K562 (cell line): ENCODE measurements at regions not wholly inside any gene's neighbourhood (a gene's known extent, or its start where the extent isn't known, plus 50 kb on each side); places are given as distances from the start of the nearest gene placed in this dataset.
A peak's percentile ranks its signal among the peaks of the same experiment; 100 is the strongest.

ENCODE experiments used
- ATAC-seq: fragments of 200-7000 bp; cut with Tn5 transposase; 3 replicates; pipeline ENCODE4 v1.9.1; 2020; ENCODE audit warnings: moderate library complexity
- BruUV-seq: library from RNA; stranded (reverse); fragments of 400-500 nt; replicated peaks from 2 replicates; lab custom pipeline; 2021; lab: Mats Ljungman, UMichigan
- CTCF ChIA-PET: fragments of 300-600 bp; formaldehyde crosslinking; extraction: SDS; loops from one replicate; lab custom pipeline; 2021; ENCODE audit warnings: low intra/inter-chr PET ratio; lab: Yijun Ruan, JAX
- POLR2A ChIA-PET: fragments of 300-600, 350-650 bp; sonication (Branson Sonifier 250); formaldehyde crosslinking; extraction: SDS; loops from one replicate; lab custom pipeline; 2021; ENCODE audit warnings: antibody characterized with exemption, inconsistent platforms; lab: Yijun Ruan, JAX
- DNase-seq, 4 experiments: peaks; one replicate each; pipeline versions ENCODE4 v3.0.0 to v3.0.0-alpha.2; 2011 to 2018; ENCODE audit warnings: low spot score in 3 of 4, mixed read lengths in 3 of 4; ENCODE audit errors: extremely low read depth in 1 of 4
- FAIRE-seq: peaks from 2 replicates; lab custom pipeline; 2011; peaks lifted over from hg19 to GRCh38; lab: Jason Lieb, UNC
- H2AFZ ChIP-seq: 2 replicates; pipeline ENCODE4 v1.6.0; 2011; ENCODE audit warnings: low read depth, low read length, control low read depth, inconsistent platforms
- H3K27ac ChIP-seq: fragments of 200-600 bp; 3 replicates; pipeline ENCODE4 v1.8.0; 2011; ENCODE audit warnings: low read depth, mild to moderate bottlenecking, control low read depth, inconsistent platforms, low read length, moderate library complexity, mixed read lengths; ENCODE audit errors: extremely low read depth
- H3K27me3 ChIP-seq, 2 experiments: fragments of 300-600 bp in 1 of 2; 2 replicates in 1 of 2; 3 replicates in 1 of 2; pipeline versions ENCODE4 v1.6.0 to v1.8.0; 2011; ENCODE audit warnings: inconsistent platforms in 2 of 2, low read length in 2 of 2, mild to moderate bottlenecking in 1 of 2, mixed read lengths in 1 of 2, moderate library complexity in 1 of 2; ENCODE audit not compliant: control insufficient read depth in 2 of 2, insufficient read depth in 2 of 2
- H3K36me3 ChIP-seq: fragments of 300-600 bp; 3 replicates; pipeline ENCODE4 v1.8.0; 2011; ENCODE audit warnings: mild to moderate bottlenecking, low read length, inconsistent platforms; ENCODE audit not compliant: control insufficient read depth, insufficient read depth
- H3K4me1 ChIP-seq, 2 experiments: fragments of 200-600 bp in 1 of 2; replicated peaks in 1 of 2; 2 replicates in 1 of 2; 3 replicates in 1 of 2; pipeline versions ENCODE4 v1.5.1 to v1.8.0; 2011; ENCODE audit warnings: inconsistent platforms in 2 of 2, low read length in 2 of 2, mild to moderate bottlenecking in 1 of 2, mixed read lengths in 1 of 2, moderate library complexity in 1 of 2; ENCODE audit not compliant: control insufficient read depth in 2 of 2, insufficient read depth in 2 of 2
- H3K4me2 ChIP-seq: 2 replicates; pipeline ENCODE4 v1.6.1; 2011; ENCODE audit warnings: low read length, control low read depth, inconsistent platforms, mixed read lengths; ENCODE audit not compliant: insufficient read depth
- H3K4me3 ChIP-seq: fragments of 200-600 bp; sonication (generic), shearing (Covaris generic); 2 replicates; pipeline ENCODE4 v1.5.1; 2016; ENCODE audit warnings: control low read depth, inconsistent platforms
- H3K79me2 ChIP-seq: fragments of 200-600 bp; 3 replicates; pipeline ENCODE4 v1.8.0; 2011; ENCODE audit warnings: low read length, inconsistent platforms; ENCODE audit not compliant: control insufficient read depth, insufficient read depth
- H3K9ac ChIP-seq, 2 experiments: 2 replicates each; pipeline versions ENCODE4 v1.6.0 to v1.6.1; 2011; ENCODE audit warnings: low read depth in 2 of 2, low read length in 2 of 2, control low read depth in 1 of 2, inconsistent platforms in 1 of 2, mild to moderate bottlenecking in 1 of 2, mixed read lengths in 1 of 2; ENCODE audit not compliant: insufficient read depth in 1 of 2
- H3K9me1 ChIP-seq: one replicate; pipeline ENCODE4 v1.6.0; 2011; ENCODE audit warnings: inconsistent platforms, mild to moderate bottlenecking, low read length, moderate library complexity; ENCODE audit not compliant: control insufficient read depth, insufficient read depth
- H3K9me3 ChIP-seq: replicated peaks from 2 replicates; pipeline ENCODE4 v1.5.1; 2011; ENCODE audit warnings: low read depth, low read length, inconsistent platforms; ENCODE audit not compliant: control insufficient read depth, insufficient read depth
- H4K20me1 ChIP-seq: replicated peaks from 2 replicates; pipeline ENCODE4 v1.6.1; 2011; ENCODE audit warnings: low read length, inconsistent platforms, mixed read lengths; ENCODE audit not compliant: control insufficient read depth, insufficient read depth
- ILK ChIP-seq: fragments of 450-650 bp; IDR thresholded peaks from 2 replicates; pipeline ENCODE4 v1.6.1; 2016; ENCODE audit warnings: missing genetic modification characterization, low read depth, mild to moderate bottlenecking, missing compliant biosample characterization, moderate library complexity, borderline replicate concordance
- SIX5 ChIP-seq, 2 experiments: IDR thresholded peaks; 2 replicates each; pipeline ENCODE4 v1.6.1; 2011; ENCODE audit warnings: low read length in 2 of 2, borderline replicate concordance in 1 of 2, low read depth in 1 of 2, mild to moderate bottlenecking in 1 of 2, moderate library complexity in 1 of 2; ENCODE audit not compliant: insufficient read depth in 1 of 2
- ZNF134 ChIP-seq: fragments of 250-450 bp; sonication (Bioruptor Pico); conservative IDR thresholded peaks from 2 replicates; pipeline ENCODE4 v1.4.0; 2020
- ZNF24 ChIP-seq: fragments of 450-650 bp; IDR thresholded peaks from 2 replicates; pipeline ENCODE4 v1.6.1; 2016
- ZNF764 ChIP-seq: fragments of 250-450 bp; sonication (Bioruptor Pico); IDR thresholded peaks from 2 replicates; pipeline ENCODE4 v1.4.0; 2020; ENCODE audit warnings: low read depth, mild to moderate bottlenecking, moderate library complexity
- WGBS: fragments of 100-300 bp; shearing (Covaris generic); methylation state at CpG from one replicate; pipeline ENCODE4 v1.1.6; 2016; ENCODE audit warnings: low coverage, mixed read lengths; ENCODE audit not compliant: insufficient coverage; ENCODE audit errors: missing lambda C conversion rate; 5-methylcytosine and 5-hydroxymethylcytosine counted together
- in situ Hi-C: fragments of 300-500 bp; cut with MboI; formaldehyde crosslinking; loops from 4 replicates; pipeline ENCODE4 v1.15.0; 2018; ENCODE audit warnings: inconsistent platforms, mixed read lengths
- intact Hi-C: fragments of 100-400 bp; cut with micrococcal nuclease; formaldehyde crosslinking; loops from 2 replicates; pipeline ENCODE4 v1.14.2; 2022
- TF ChIP-seq, protein P1 (sequence below): fragments of 250-450 bp; sonication (Bioruptor Pico); IDR thresholded peaks from 2 replicates; pipeline ENCODE4 v1.5.0; 2020; ENCODE audit warnings: mild to moderate bottlenecking, borderline replicate concordance
- TF ChIP-seq, protein P2 (sequence below): fragments of 450-650 bp; formaldehyde crosslinking; IDR thresholded peaks from 2 replicates; pipeline ENCODE4 v1.4.0; 2022; ENCODE audit warnings: mild to moderate bottlenecking, moderate library complexity
- TF ChIP-seq, protein P3 (sequence below): IDR thresholded peaks from 2 replicates; pipeline ENCODE4 v1.6.1; 2011; ENCODE audit not compliant: insufficient read length; ENCODE audit errors: extremely low read depth

DNA sequence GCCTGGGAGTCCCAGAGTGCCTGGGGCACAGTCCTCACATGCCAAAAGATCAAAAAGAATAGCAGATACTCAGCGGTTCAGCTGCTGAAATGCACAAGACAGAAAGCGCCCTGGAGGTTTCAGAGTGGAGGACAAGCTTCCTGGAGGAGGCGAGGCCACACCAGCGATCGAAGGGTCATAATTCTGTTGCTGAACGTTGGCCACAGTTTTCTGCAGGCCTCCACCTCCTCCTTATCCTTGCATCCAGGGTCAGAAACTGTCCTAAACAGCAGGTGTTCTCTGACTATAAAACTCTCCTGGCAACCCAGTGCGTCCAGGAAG lies 220.3 kb upstream of the LINGO1 start:
- H3K4me1 ChIP-seq = peaks cover 0 to 3% of the 10 kb centered on the region in 2 experiments; a peak in 1 of 5 replicates
- DNase-seq (no peak), FAIRE-seq (no peak), ATAC-seq (no peak)
- H2AFZ ChIP-seq = no peak overlapping the region
- POLR2A ChIA-PET = no interaction called here
- no peak overlapping the region for H3K4me2 ChIP-seq
- H3K79me2 ChIP-seq = no peaks in the 10 kb centered on the region
- in situ Hi-C loops = no loop called here
- BruUV-seq = no TSS peak
- WGBS = 2% methylated on average over 7 of the region's 7 CpGs
- no peaks in the 10 kb centered on the region for H3K36me3 ChIP-seq
- TF ChIP-seq ZNF134 (CRISPR knock-in tag) = no peak
- no peak for TF ChIP-seq ILK (tag)
- TF ChIP-seq, protein P1, sequence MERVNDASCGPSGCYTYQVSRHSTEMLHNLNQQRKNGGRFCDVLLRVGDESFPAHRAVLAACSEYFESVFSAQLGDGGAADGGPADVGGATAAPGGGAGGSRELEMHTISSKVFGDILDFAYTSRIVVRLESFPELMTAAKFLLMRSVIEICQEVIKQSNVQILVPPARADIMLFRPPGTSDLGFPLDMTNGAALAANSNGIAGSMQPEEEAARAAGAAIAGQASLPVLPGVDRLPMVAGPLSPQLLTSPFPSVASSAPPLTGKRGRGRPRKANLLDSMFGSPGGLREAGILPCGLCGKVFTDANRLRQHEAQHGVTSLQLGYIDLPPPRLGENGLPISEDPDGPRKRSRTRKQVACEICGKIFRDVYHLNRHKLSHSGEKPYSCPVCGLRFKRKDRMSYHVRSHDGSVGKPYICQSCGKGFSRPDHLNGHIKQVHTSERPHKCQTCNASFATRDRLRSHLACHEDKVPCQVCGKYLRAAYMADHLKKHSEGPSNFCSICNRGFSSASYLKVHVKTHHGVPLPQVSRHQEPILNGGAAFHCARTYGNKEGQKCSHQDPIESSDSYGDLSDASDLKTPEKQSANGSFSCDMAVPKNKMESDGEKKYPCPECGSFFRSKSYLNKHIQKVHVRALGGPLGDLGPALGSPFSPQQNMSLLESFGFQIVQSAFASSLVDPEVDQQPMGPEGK = no peak
- no peak for TF ChIP-seq ZNF24
- TF ChIP-seq, protein P2, sequence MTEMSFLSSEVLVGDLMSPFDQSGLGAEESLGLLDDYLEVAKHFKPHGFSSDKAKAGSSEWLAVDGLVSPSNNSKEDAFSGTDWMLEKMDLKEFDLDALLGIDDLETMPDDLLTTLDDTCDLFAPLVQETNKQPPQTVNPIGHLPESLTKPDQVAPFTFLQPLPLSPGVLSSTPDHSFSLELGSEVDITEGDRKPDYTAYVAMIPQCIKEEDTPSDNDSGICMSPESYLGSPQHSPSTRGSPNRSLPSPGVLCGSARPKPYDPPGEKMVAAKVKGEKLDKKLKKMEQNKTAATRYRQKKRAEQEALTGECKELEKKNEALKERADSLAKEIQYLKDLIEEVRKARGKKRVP = no peak
- TF ChIP-seq ZNF764 (CRISPR knock-in tag) = no peak
- no peak for TF ChIP-seq SIX5 (IDR thresholded peaks at IDR 0.05; ENCODE audit: borderline replicate concordance in 1 of 2, insufficient read depth in 1 of 2, low read depth in 1 of 2, low read length in 2 of 2)
- TF ChIP-seq, protein P3, sequence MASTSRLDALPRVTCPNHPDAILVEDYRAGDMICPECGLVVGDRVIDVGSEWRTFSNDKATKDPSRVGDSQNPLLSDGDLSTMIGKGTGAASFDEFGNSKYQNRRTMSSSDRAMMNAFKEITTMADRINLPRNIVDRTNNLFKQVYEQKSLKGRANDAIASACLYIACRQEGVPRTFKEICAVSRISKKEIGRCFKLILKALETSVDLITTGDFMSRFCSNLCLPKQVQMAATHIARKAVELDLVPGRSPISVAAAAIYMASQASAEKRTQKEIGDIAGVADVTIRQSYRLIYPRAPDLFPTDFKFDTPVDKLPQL = no peak
- intact Hi-C loops = no loop called here
- no peaks in the 10 kb centered on the region for H3K9me3 ChIP-seq
- H3K27ac ChIP-seq = no peak overlapping the region
- H3K27me3 ChIP-seq = peaks cover 28 to 35% of the 10 kb centered on the region in 2 experiments
- no peak overlapping the region for H3K4me3 ChIP-seq
- H3K9ac ChIP-seq = 0 out of 4 replicates have a peak overlapping the region, but pooled peaks of 1 of the 2 experiments have one; percentile 13
- no peaks in the 10 kb centered on the region for H4K20me1 ChIP-seq
- no peaks in the 10 kb centered on the region for H3K9me1 ChIP-seq
- CTCF ChIA-PET = no interaction called here
